Neural cell (in vitro differentiated cells): ENCODE measurements at regions not wholly inside any gene's neighbourhood (a gene's known extent, or its start where the extent isn't known, plus 50 kb on each side); places are given as distances from the start of the nearest gene placed in this dataset.

Experiments
- EP300 ChIP-seq: fragments of 450-650 bp; conservative IDR thresholded peaks from 2 replicates; pipeline ENCODE4 v1.6.1; 2014; ENCODE audit warnings: antibody characterized with exemption, mild to moderate bottlenecking, moderate library complexity; ENCODE audit not compliant: poor library complexity, severe bottlenecking
- EZH2 ChIP-seq: fragments of 200-600, 300-800 bp; shearing (Covaris generic), sonication (generic); IDR thresholded peaks from 2 replicates; pipeline ENCODE4 v1.6.1; 2014; ENCODE audit warnings: antibody characterized with exemption, low read length, borderline replicate concordance, mild to moderate bottlenecking; ENCODE audit not compliant: insufficient read depth, poor library complexity, severe bottlenecking
- POLR2AphosphoS5 ChIP-seq: IDR thresholded peaks from 2 replicates; pipeline ENCODE4 v1.6.1; 2012
- RAD21 ChIP-seq: fragments of 450-650 bp; conservative IDR thresholded peaks from 2 replicates; pipeline ENCODE4 v1.6.1; 2014; ENCODE audit warnings: antibody characterized with exemption, mild to moderate bottlenecking, moderate library complexity
- TF ChIP-seq, protein P1 (sequence below): fragments of 450-650 bp; IDR thresholded peaks from 2 replicates; pipeline ENCODE4 v1.5.1; 2014; ENCODE audit warnings: antibody characterized with exemption, mild to moderate bottlenecking, moderate library complexity; ENCODE audit not compliant: poor library complexity, severe bottlenecking

DNA sequence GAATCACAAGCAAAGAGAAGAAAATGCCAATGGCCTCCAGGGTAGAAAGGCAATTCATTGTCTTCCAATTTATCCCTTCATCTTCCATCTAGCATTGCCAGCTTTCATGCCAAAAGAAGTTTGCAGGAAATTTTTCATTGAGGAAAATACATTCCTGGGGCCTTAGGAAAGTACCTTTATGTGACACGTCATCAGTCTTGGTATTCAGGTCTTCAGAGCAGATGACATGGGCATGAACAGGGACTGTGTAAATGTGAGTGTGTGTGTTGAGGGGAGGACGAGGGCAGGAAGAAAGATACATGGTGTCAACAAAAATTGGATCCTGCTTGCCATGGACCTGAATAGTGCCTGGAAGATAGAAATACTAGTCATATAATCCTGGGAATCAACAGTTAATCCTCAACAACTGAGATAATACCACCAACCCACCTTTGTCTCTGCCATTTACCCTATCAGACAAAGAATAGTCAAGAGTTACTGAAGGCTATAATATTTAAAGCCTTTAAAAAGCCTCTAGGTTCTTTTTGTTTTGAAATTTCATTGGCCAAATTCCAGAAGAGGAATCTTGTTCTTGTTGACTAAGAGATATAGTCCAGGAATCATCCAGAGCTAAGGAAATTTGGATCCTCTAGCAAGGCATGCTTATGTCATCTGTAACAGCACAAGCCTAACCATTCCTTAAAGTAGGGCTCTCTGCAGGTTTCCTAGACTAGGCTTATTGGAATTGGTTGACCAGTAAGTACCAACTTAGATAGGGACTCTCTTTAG is 405.8 kb upstream of the SASH1 start:
- no peak for TF ChIP-seq EZH2
- TF ChIP-seq, protein P1, sequence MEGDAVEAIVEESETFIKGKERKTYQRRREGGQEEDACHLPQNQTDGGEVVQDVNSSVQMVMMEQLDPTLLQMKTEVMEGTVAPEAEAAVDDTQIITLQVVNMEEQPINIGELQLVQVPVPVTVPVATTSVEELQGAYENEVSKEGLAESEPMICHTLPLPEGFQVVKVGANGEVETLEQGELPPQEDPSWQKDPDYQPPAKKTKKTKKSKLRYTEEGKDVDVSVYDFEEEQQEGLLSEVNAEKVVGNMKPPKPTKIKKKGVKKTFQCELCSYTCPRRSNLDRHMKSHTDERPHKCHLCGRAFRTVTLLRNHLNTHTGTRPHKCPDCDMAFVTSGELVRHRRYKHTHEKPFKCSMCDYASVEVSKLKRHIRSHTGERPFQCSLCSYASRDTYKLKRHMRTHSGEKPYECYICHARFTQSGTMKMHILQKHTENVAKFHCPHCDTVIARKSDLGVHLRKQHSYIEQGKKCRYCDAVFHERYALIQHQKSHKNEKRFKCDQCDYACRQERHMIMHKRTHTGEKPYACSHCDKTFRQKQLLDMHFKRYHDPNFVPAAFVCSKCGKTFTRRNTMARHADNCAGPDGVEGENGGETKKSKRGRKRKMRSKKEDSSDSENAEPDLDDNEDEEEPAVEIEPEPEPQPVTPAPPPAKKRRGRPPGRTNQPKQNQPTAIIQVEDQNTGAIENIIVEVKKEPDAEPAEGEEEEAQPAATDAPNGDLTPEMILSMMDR = no peak
- TF ChIP-seq RAD21 = no peak
- no peak for TF ChIP-seq EP300
- no peak for TF ChIP-seq POLR2AphosphoS5
